Astrocyte of the spinal cord (primary cell): ENCODE measurements at regions not wholly inside any gene's neighbourhood (a gene's known extent, or its start where the extent isn't known, plus 50 kb on each side); places are given as distances from the start of the nearest gene placed in this dataset.

Experiments used
- DNase-seq: peaks from one replicate; pipeline ENCODE4 v3.0.0; 2011; ENCODE audit warnings: low read depth, low spot score
- H3K4me3 ChIP-seq: 2 replicates; pipeline ENCODE4 v1.5.1; 2011; ENCODE audit warnings: low read depth, mild to moderate bottlenecking, low read length, moderate library complexity
- CTCF ChIP-seq: IDR thresholded peaks from 2 replicates; pipeline ENCODE4 v1.5.1; 2012; ENCODE audit warnings: low read depth, mild to moderate bottlenecking, low read length, inconsistent platforms
- in situ Hi-C: cut with HindIII; loops from 2 replicates; pipeline ENCODE4 v1.10.0; 2017; ENCODE audit warnings: low sequenced_read_pairs

GRCh38 chr6:98486057-98486456 lies 348.3 kb upstream of the POU3F2 start:
- no peak for DNase-seq
- in situ Hi-C loops: no loop called here
- TF ChIP-seq CTCF: no peak
- H3K4me3 ChIP-seq: no peak overlapping the region

- no peak for DNase-seq
- no peak overlapping the region for H3K4me3 ChIP-seq
- in situ Hi-C loops: no loop called here
- TF ChIP-seq CTCF: no peak
These were observed 346.8 kb upstream of the POU3F2 start for GRCh38 chr6:98487612-98488011.

- no peak for TF ChIP-seq CTCF
- in situ Hi-C loops: no loop called here
- no peak overlapping the region for H3K4me3 ChIP-seq
- no peak for DNase-seq
These were observed 336.1 kb upstream of the POU3F2 start for GRCh38 chr6:98498144-98498775.

- in situ Hi-C loops: no loop called here
- no peak for TF ChIP-seq CTCF
- peak; percentile 5 for DNase-seq
- no peak overlapping the region for H3K4me3 ChIP-seq
These were observed 335.5 kb upstream of the POU3F2 start for GRCh38 chr6:98498866-98499265.

GRCh38 chr6:98514073-98514720 lies 320.2 kb upstream of the POU3F2 start:
- TF ChIP-seq CTCF: no peak
- in situ Hi-C loops: no loop called here
- H3K4me3 ChIP-seq: no peak overlapping the region
- DNase-seq: no peak

GRCh38 chr6:98514796-98515195 lies 319.6 kb upstream of the POU3F2 start:
- in situ Hi-C loops: no loop called here
- DNase-seq: no peak
- no peak overlapping the region for H3K4me3 ChIP-seq
- no peak for TF ChIP-seq CTCF
